Panc1 (cell line): ENCODE measurements at regions not wholly inside any gene's neighbourhood (a gene's known extent, or its start where the extent isn't known, plus 50 kb on each side); places are given as distances from the start of the nearest gene placed in this dataset.

ENCODE experiments used
- ATAC-seq: fragments of 200-7000 bp; cut with Tn5 transposase; 2 replicates; pipeline ENCODE4 v1.9.1; 2020; ENCODE audit warnings: mild to moderate bottlenecking, moderate library complexity
- BruUV-seq: library from RNA; stranded (reverse); fragments of 400-500 nt; replicated peaks from 2 replicates; lab custom pipeline; 2021; lab: Mats Ljungman, UMichigan
- CTCF ChIA-PET: fragments of 300-600 bp; sonication (Branson Sonifier 250); formaldehyde crosslinking; loops from one replicate; lab custom pipeline; 2022; ENCODE audit warnings: antibody characterized with exemption; lab: Charles Lee
- POLR2A ChIA-PET: fragments of 300-600 bp; sonication (Branson Sonifier 250); formaldehyde crosslinking; loops from one replicate; lab custom pipeline; 2022; ENCODE audit warnings: antibody characterized with exemption; lab: Charles Lee
- DNase-seq: peaks from one replicate; pipeline ENCODE4 v3.0.0-alpha.2; 2010; ENCODE audit warnings: low read depth, low spot score
- H3K27ac ChIP-seq: 2 replicates; pipeline ENCODE4 v1.5.1; 2011; ENCODE audit warnings: mild to moderate bottlenecking, low read length, inconsistent platforms
- H3K27me3 ChIP-seq: fragments of 200-500 bp; sonication (Bioruptor generic); 2 replicates; pipeline ENCODE4 v1.6.0; 2014; ENCODE audit warnings: low read length, inconsistent platforms; ENCODE audit not compliant: control insufficient read depth, insufficient read depth
- H3K36me3 ChIP-seq: fragments of 200-500 bp; sonication (Bioruptor generic); 2 replicates; pipeline ENCODE4 v1.5.1; 2014; ENCODE audit warnings: inconsistent platforms, mild to moderate bottlenecking, low read length, moderate library complexity; ENCODE audit not compliant: control insufficient read depth, insufficient read depth
- H3K4me1 ChIP-seq: 2 replicates; pipeline ENCODE4 v1.5.1; 2011; ENCODE audit warnings: inconsistent platforms, mild to moderate bottlenecking, low read length, moderate library complexity; ENCODE audit not compliant: control insufficient read depth, insufficient read depth
- H3K4me3 ChIP-seq, 2 experiments: 2 replicates each; pipeline ENCODE4 v1.5.1; 2011 to 2012; ENCODE audit warnings: low read depth in 2 of 2, low read length in 2 of 2, mild to moderate bottlenecking in 2 of 2, inconsistent platforms in 1 of 2, moderate library complexity in 1 of 2
- H3K9me3 ChIP-seq: fragments of 200-500 bp; sonication (Bioruptor generic); 2 replicates; pipeline ENCODE4 v1.5.1; 2014; ENCODE audit warnings: low read depth, mild to moderate bottlenecking, inconsistent platforms, low read length, moderate library complexity; ENCODE audit not compliant: control insufficient read depth, insufficient read depth
- POLR2AphosphoS5 ChIP-seq: IDR thresholded peaks from 2 replicates; pipeline ENCODE4 v1.6.1; 2012; ENCODE audit warnings: mild to moderate bottlenecking, low read depth, low read length, moderate library complexity
- SIN3A ChIP-seq: IDR thresholded peaks from 2 replicates; pipeline ENCODE4 v1.6.1; 2012; ENCODE audit warnings: low read depth, mild to moderate bottlenecking, low read length, moderate library complexity, borderline replicate concordance; ENCODE audit not compliant: insufficient read depth
- TCF7L2 ChIP-seq: IDR thresholded peaks from 2 replicates; pipeline ENCODE4 v1.6.1; 2011; ENCODE audit warnings: mild to moderate bottlenecking, low read depth, low read length, inconsistent platforms
- in situ Hi-C: cut with HindIII; loops from 2 replicates; pipeline ENCODE4 v1.10.0; 2016; ENCODE audit warnings: low sequenced_read_pairs, low pct_unique_long_range_greater_than_20kb
- intact Hi-C: fragments of 100-400 bp; cut with micrococcal nuclease; formaldehyde crosslinking; loops from one replicate; pipeline ENCODE4 v1.10.0; 2022; ENCODE audit not compliant: unreplicated experiment
- TF ChIP-seq, protein P1 (sequence below): fragments of 450-650 bp; IDR thresholded peaks from 2 replicates; pipeline ENCODE4 v1.5.1; 2017; ENCODE audit warnings: mild to moderate bottlenecking
- TF ChIP-seq, protein P2 (sequence below), 2 experiments: IDR thresholded peaks; 2 replicates each; pipeline ENCODE4 v1.6.1; 2011 to 2012; ENCODE audit warnings: low read depth in 2 of 2, control low read depth in 1 of 2, low read length in 1 of 2, mild to moderate bottlenecking in 1 of 2, moderate library complexity in 1 of 2; ENCODE audit not compliant: insufficient read depth in 1 of 2

DNA sequence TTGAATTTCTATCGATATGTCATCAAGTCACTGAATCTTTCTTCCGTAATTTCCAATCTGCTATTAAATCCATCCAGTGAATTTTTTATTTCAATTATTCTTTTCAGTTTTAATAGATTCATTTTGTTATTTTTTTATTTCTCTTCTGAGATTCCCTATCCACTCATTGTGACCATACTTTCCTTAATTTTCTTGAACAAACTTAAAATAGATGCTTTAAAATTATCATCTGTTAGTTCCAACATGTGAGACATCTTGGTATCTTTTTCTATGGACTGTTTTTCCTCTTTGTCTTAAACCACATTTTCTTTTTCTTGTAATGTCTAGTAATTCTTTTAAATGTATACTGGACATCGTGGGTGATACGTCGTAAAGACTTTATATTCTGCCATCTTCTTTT lies 236.6 kb upstream of the TLE3 start:
- in situ Hi-C loops, result no loop called here

DNA sequence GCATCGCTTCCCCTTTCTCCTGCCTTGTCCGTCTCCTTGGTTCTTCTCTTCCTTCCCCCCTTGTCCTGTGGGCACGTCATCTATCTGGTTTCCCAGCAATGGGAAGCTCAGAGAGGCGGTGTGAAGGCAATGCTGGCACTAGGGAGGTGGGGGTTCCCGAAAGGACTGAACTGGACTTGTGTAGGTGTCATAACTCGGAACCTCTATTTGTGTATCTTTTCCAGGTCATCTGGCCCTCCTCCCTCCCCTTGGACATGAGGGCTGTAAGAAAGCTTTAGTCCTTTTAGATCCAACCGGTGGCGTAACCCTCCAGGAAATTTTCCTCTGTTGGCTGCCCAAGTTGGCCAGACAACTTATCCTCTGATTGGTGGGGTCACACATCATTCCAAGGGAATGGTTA lies 231.5 kb upstream of the TLE3 start:
- CTCF ChIA-PET, result interaction anchor here (0.7 kb wide), 1 partner anchor 73 kb away, joined by 3 read pairs; no protein-coding TSS in a partner anchor
- no TSS peak for BruUV-seq

More for the DNA sequence above, 236.6 kb upstream of the TLE3 start:
- ChIA-PET CTCF (no interaction called here), POLR2A (interaction anchor here (0.6 kb wide), 1 partner anchor 346 kb away, joined by 3 read pairs; no protein-coding TSS in a partner anchor)
- ATAC-seq, result no peak
- BruUV-seq, result no TSS peak
- no peaks in the 10 kb centered on the region for H3K27me3 ChIP-seq
- DNase-seq, result no peak
- H3K27ac ChIP-seq, result no peak overlapping the region
- H3K36me3 ChIP-seq, result no peaks in the 10 kb centered on the region
- TF ChIP-seq TCF7L2, result no peak
- peaks cover 24% of the 10 kb centered on the region for H3K9me3 ChIP-seq
- intact Hi-C loops, result no loop called here
- H3K4me1 ChIP-seq, result no peaks in the 10 kb centered on the region
- H3K4me3 ChIP-seq, result no peak overlapping the region

More for the DNA sequence above, 231.5 kb upstream of the TLE3 start:
- in situ Hi-C loops (no loop called here), intact Hi-C loops (no loop called here)
- no peaks in the 10 kb centered on the region for H3K27me3 ChIP-seq
- no peak overlapping the region for H3K27ac ChIP-seq
- H3K36me3 ChIP-seq, result no peaks in the 10 kb centered on the region
- DNase-seq (no peak), ATAC-seq (no peak)
- peaks cover 15% of the 10 kb centered on the region for H3K9me3 ChIP-seq
- TF ChIP-seq, protein P1, sequence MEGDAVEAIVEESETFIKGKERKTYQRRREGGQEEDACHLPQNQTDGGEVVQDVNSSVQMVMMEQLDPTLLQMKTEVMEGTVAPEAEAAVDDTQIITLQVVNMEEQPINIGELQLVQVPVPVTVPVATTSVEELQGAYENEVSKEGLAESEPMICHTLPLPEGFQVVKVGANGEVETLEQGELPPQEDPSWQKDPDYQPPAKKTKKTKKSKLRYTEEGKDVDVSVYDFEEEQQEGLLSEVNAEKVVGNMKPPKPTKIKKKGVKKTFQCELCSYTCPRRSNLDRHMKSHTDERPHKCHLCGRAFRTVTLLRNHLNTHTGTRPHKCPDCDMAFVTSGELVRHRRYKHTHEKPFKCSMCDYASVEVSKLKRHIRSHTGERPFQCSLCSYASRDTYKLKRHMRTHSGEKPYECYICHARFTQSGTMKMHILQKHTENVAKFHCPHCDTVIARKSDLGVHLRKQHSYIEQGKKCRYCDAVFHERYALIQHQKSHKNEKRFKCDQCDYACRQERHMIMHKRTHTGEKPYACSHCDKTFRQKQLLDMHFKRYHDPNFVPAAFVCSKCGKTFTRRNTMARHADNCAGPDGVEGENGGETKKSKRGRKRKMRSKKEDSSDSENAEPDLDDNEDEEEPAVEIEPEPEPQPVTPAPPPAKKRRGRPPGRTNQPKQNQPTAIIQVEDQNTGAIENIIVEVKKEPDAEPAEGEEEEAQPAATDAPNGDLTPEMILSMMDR, result no peak
- TF ChIP-seq SIN3A (no peak), TCF7L2 (no peak), POLR2AphosphoS5 (no peak)
- TF ChIP-seq, protein P2, sequence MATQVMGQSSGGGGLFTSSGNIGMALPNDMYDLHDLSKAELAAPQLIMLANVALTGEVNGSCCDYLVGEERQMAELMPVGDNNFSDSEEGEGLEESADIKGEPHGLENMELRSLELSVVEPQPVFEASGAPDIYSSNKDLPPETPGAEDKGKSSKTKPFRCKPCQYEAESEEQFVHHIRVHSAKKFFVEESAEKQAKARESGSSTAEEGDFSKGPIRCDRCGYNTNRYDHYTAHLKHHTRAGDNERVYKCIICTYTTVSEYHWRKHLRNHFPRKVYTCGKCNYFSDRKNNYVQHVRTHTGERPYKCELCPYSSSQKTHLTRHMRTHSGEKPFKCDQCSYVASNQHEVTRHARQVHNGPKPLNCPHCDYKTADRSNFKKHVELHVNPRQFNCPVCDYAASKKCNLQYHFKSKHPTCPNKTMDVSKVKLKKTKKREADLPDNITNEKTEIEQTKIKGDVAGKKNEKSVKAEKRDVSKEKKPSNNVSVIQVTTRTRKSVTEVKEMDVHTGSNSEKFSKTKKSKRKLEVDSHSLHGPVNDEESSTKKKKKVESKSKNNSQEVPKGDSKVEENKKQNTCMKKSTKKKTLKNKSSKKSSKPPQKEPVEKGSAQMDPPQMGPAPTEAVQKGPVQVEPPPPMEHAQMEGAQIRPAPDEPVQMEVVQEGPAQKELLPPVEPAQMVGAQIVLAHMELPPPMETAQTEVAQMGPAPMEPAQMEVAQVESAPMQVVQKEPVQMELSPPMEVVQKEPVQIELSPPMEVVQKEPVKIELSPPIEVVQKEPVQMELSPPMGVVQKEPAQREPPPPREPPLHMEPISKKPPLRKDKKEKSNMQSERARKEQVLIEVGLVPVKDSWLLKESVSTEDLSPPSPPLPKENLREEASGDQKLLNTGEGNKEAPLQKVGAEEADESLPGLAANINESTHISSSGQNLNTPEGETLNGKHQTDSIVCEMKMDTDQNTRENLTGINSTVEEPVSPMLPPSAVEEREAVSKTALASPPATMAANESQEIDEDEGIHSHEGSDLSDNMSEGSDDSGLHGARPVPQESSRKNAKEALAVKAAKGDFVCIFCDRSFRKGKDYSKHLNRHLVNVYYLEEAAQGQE (IDR thresholded peaks at IDR 0.05; ENCODE audit: insufficient read depth in 1 of 2, low read depth in 2 of 2, low read length in 1 of 2), result no peak
- peaks cover 12% of the 10 kb centered on the region for H3K4me1 ChIP-seq
- no peak overlapping the region for H3K4me3 ChIP-seq
- POLR2A ChIA-PET, result no interaction called here
